K562 (cell line): ENCODE measurements at regions not wholly inside any gene's neighbourhood (a gene's known extent, or its start where the extent isn't known, plus 50 kb on each side); places are given as distances from the start of the nearest gene placed in this dataset.

Experiments used
- CHD2 ChIP-seq: IDR thresholded peaks from 2 replicates; pipeline ENCODE4 v1.6.1; 2011; ENCODE audit warnings: low read depth, low read length
- SIX5 ChIP-seq, 2 experiments: IDR thresholded peaks; 2 replicates each; pipeline ENCODE4 v1.6.1; 2011; ENCODE audit warnings: low read length in 2 of 2, borderline replicate concordance in 1 of 2, low read depth in 1 of 2, mild to moderate bottlenecking in 1 of 2, moderate library complexity in 1 of 2; ENCODE audit not compliant: insufficient read depth in 1 of 2
- SP1 ChIP-seq: sonication (generic); formaldehyde crosslinking; IDR thresholded peaks from 2 replicates; pipeline ENCODE4 v1.8.1; 2022; ENCODE audit warnings: mild to moderate bottlenecking, missing genetic modification reagents
- YY1 ChIP-seq, 3 experiments: IDR thresholded peaks; 2 replicates each; pipeline ENCODE4 v1.6.1; 2011; ENCODE audit warnings: low read length in 2 of 3, mild to moderate bottlenecking in 2 of 3, moderate library complexity in 2 of 3, borderline replicate concordance in 1 of 3, control low read depth in 1 of 3, low read depth in 1 of 3; ENCODE audit not compliant: insufficient read depth in 3 of 3, insufficient replicate concordance in 2 of 3, control insufficient read depth in 1 of 3, insufficient read length in 1 of 3; ENCODE audit errors: extremely low read depth in 1 of 3
- TF ChIP-seq, protein P1 (sequence below): fragments of 250-450 bp; sonication (Bioruptor Pico); IDR thresholded peaks from 2 replicates; pipeline ENCODE4 v1.5.0; 2020; ENCODE audit warnings: mild to moderate bottlenecking, borderline replicate concordance
- TF ChIP-seq, protein P2 (sequence below), 3 experiments: IDR thresholded peaks in 2 of 3; conservative IDR thresholded peaks in 1 of 3; 2 replicates each; pipeline ENCODE4 v1.5.1; 2011 to 2012; ENCODE audit warnings: low read length in 3 of 3, mild to moderate bottlenecking in 3 of 3, control low read depth in 2 of 3, improper control_type of control experiment in 1 of 3, inconsistent platforms in 1 of 3, low read depth in 1 of 3, mixed read lengths in 1 of 3, moderate library complexity in 1 of 3; ENCODE audit not compliant: insufficient read depth in 2 of 3
- TF ChIP-seq, protein P3 (sequence below), 2 experiments: IDR thresholded peaks; 2 replicates each; pipeline ENCODE4 v1.6.1; 2011; ENCODE audit warnings: borderline replicate concordance in 1 of 2, control low read depth in 1 of 2, low read depth in 1 of 2, low read length in 1 of 2, mild to moderate bottlenecking in 1 of 2, mixed read lengths in 1 of 2, moderate library complexity in 1 of 2; ENCODE audit not compliant: insufficient read depth in 1 of 2, insufficient read length in 1 of 2, poor library complexity in 1 of 2, severe bottlenecking in 1 of 2; ENCODE audit errors: extremely low read depth in 1 of 2

DNA sequence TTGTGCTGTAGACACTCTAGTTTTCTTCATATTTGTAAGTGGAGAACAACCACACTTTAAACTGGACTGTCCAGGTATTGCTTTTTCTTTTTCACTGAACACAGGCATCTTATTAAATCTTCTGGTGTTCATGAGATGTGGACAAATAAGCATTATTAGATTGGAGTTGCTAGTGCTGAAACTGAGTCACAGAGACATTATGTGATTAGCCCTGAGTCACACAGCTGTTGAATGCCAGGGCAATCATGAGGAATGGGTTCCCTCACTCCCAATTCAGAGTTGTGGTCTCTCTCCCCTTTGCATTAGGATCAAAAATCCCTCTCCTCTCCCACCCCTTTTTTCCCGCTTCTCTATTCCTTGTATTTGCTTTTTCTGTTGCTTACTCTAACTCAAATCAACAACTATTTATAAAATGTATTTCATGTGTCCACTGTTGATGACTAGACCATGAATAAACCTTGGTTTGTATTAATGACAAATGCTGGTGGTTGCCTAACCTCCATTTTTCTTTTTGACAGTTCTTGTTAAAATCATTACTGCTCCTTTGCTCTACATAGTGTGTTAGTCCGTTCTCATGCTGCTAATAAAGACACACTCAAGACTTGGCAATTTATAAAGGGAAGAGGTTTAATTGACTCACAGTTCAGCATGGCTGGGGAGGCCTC is 738.2 kb downstream of the BRINP1 start:
- TF ChIP-seq SP1 (CRISPR knock-in tag) (no peak), CHD2 (no peak), YY1 (IDR thresholded peaks at IDR 0.05; ENCODE audit: borderline replicate concordance in 1 of 3, control insufficient read depth in 1 of 3, extremely low read depth in 1 of 3, insufficient read depth in 3 of 3, insufficient read length in 1 of 3, insufficient replicate concordance in 2 of 3, low read depth in 1 of 3, low read length in 2 of 3) (no peak), SIX5 (IDR thresholded peaks at IDR 0.05; ENCODE audit: borderline replicate concordance in 1 of 2, insufficient read depth in 1 of 2, low read depth in 1 of 2, low read length in 2 of 2) (no peak)
- TF ChIP-seq, protein P1, sequence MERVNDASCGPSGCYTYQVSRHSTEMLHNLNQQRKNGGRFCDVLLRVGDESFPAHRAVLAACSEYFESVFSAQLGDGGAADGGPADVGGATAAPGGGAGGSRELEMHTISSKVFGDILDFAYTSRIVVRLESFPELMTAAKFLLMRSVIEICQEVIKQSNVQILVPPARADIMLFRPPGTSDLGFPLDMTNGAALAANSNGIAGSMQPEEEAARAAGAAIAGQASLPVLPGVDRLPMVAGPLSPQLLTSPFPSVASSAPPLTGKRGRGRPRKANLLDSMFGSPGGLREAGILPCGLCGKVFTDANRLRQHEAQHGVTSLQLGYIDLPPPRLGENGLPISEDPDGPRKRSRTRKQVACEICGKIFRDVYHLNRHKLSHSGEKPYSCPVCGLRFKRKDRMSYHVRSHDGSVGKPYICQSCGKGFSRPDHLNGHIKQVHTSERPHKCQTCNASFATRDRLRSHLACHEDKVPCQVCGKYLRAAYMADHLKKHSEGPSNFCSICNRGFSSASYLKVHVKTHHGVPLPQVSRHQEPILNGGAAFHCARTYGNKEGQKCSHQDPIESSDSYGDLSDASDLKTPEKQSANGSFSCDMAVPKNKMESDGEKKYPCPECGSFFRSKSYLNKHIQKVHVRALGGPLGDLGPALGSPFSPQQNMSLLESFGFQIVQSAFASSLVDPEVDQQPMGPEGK (CRISPR knock-in tag), result no peak
- TF ChIP-seq, protein P2, sequence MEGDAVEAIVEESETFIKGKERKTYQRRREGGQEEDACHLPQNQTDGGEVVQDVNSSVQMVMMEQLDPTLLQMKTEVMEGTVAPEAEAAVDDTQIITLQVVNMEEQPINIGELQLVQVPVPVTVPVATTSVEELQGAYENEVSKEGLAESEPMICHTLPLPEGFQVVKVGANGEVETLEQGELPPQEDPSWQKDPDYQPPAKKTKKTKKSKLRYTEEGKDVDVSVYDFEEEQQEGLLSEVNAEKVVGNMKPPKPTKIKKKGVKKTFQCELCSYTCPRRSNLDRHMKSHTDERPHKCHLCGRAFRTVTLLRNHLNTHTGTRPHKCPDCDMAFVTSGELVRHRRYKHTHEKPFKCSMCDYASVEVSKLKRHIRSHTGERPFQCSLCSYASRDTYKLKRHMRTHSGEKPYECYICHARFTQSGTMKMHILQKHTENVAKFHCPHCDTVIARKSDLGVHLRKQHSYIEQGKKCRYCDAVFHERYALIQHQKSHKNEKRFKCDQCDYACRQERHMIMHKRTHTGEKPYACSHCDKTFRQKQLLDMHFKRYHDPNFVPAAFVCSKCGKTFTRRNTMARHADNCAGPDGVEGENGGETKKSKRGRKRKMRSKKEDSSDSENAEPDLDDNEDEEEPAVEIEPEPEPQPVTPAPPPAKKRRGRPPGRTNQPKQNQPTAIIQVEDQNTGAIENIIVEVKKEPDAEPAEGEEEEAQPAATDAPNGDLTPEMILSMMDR (IDR thresholded peaks at IDR 0.05 in 2 of 3, conservative IDR thresholded peaks at IDR 0.05 in 1 of 3; ENCODE audit: insufficient read depth in 2 of 3, low read depth in 1 of 3, low read length in 3 of 3), result no peak
- TF ChIP-seq, protein P3, sequence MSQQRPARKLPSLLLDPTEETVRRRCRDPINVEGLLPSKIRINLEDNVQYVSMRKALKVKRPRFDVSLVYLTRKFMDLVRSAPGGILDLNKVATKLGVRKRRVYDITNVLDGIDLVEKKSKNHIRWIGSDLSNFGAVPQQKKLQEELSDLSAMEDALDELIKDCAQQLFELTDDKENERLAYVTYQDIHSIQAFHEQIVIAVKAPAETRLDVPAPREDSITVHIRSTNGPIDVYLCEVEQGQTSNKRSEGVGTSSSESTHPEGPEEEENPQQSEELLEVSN (IDR thresholded peaks at IDR 0.05; ENCODE audit: borderline replicate concordance in 1 of 2, extremely low read depth in 1 of 2, insufficient read depth in 1 of 2, insufficient read length in 1 of 2, low read depth in 1 of 2, low read length in 1 of 2, poor library complexity in 1 of 2, severe bottlenecking in 1 of 2), result no peak
